ENCODE measurements at regions not wholly inside any gene's neighbourhood (a gene's known extent, or its start where the extent isn't known, plus 50 kb on each side); places are given as distances from the start of the nearest gene placed in this dataset.

GRCh38 chr9:115169003-115169402 lies 51.0 kb upstream of the TNC start:
- DNase-seq (ENCODE audit: low read depth) = no peak

DNA sequence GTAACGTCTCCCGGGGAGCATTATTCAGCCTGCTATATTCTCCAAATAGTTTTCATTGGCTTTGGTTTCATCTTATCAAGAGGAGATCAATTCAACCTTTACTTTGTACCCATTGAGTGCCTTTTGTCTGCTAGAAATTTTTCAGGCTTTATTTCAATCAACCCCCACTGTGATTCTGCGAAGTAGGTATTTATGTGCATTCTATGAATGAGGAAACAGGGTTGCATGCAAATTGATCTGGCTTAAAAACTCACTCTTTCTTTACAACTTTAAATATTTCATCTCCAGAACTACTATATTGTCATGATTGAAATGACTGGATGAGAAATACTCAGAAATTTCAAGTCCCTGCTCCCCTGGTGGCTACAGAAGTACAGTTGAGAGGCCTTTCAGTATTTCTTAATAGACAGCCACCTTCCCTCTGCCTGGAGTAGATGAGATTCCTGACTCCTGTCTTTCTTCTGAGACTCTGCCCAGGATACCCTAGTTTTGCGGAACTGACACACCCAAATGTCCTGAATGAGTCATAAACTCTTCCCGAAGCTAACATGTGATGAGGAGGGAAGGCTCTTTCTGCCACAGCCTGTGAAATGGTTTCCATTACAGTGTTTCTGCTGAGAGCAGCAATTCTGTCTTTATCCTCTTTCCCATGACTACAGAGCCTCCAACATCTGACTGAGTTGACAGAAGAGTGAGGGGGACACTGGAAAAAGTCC lies 52.6 kb upstream of the TNC start:
- DNase-seq (ENCODE audit: low read depth) = peak; percentile 91

GRCh38 chr9:115171921-115172388 lies 54.0 kb upstream of the TNC start:
- no peak for DNase-seq (ENCODE audit: low read depth)

DNA sequence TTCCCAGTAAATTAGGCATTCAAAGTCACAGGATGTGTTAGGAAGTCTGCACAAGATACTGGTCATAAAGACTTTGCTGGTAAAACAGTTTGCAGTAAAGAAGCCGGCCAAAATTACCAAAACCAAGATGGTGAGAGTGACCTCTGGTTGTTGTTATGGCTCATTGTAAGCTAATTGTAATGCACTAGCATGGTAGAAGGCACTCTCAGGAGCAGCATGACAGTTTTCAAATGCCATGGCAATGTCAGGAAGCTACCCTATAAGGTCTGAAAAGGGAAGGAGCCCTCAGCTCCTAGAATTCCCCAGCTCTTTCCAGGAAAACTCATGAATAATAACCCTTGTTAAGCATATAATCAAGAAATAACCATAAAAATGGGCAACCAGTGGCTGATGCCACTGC lies 64.3 kb upstream of the TNC start:
- DNase-seq (ENCODE audit: low read depth) = peak; percentile 39

- no peak for DNase-seq (ENCODE audit: low read depth)
Measured at GRCh38 chr9:115183436-115183835, 65.5 kb upstream of the TNC start.

- no peak for DNase-seq (ENCODE audit: low read depth)
Measured at GRCh38 chr9:115189686-115190085, 71.7 kb upstream of the TNC start.

DNA sequence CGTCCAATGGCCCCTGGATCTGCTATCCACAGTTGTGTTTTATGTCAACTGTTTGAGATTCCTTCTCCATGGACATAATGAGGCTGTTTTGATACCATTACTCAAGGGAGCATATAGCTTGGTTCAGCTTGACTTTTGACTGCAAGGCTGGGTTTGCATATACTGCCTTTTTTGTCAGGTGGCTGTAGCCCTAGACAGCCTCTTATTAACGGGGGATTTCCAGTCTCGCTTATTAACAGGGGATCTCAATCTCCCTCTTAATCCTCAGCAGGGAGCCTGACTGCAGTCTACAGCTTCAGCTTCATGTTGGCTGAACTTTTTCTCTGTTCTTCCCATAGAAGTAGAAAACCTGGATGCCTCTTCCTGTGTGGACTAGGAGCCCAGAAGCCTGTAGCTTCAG lies 73.7 kb upstream of the TNC start:
- DNase-seq (ENCODE audit: low read depth) = no peak

DNA sequence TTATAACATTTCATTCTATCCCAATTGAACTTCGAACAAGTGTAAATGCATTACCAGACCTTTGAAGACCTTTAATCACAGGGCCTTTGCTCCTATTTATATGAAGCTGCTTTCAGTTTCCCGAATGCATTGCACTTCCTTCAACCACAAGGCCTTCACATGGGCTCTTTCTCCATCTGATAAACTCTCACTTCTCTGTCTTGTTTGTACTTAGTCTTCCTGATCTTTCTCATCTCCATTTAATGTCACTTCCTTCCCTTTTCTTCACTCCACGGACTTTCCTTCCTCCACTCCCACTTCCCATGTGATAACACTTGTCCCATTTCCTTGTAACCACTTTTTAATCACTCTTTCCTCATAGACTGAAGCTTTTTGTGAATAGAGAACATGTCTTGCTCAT lies 74.3 kb upstream of the TNC start:
- no peak for DNase-seq (ENCODE audit: low read depth)

DNA sequence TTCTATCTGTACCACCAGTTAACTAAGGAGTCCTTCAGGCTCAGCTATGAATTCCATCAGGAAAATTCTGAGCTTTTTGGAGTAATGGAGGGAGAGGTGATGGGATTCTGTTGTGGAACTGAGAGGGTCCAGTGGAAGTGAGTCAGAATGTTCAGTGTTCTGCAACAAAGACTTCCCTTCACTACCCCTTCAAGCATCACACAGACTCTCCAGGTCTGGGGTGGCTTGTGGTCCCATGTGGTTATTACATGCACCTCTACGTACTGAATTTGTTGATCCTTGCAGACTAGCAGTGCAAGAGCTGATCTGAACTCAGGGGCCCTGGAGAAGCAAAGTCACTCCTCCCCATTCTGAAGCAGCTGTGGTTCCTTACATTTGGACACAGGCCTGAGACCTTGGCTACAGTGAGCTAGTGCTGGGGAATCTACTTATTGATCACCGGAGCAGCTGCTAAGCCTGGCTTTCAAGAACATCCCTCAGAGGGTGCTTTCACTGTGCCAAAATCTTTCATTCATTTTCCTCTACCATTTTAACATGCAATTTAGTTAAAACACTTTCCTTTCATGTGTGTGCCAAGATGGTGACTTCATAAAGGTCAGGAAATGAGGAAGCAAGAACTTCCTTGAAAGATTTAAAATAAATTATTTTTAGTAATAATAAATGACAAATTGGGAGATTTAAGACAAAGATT lies 75.0 kb upstream of the TNC start:
- DNase-seq (ENCODE audit: low read depth) = no peak

- no peak for DNase-seq (ENCODE audit: low read depth)
Measured at GRCh38 chr9:115193777-115194176, 75.8 kb upstream of the TNC start.

DNA sequence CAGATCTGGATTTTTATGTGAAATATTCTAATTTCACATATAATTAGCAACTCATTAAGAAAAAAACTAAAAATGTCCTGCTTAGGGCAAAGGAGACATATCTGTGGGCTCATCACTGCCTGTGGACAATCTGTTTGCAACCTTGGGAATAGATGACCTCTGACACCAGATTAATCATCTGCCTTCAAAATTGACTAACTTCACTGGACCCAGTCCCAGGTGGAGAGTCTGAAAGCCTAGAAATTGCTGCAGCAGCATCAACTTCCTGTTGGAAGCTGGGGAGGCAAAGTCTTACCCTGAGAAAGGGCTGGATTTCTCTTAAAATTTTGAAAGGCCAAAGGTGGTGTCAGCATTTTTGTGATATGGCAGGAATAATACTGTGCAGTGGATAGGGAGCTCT lies 76.3 kb upstream of the TNC start:
- DNase-seq (ENCODE audit: low read depth) = peak; percentile 62

- DNase-seq (ENCODE audit: low read depth) = no peak
Measured at GRCh38 chr9:115195912-115196311, 78.0 kb upstream of the TNC start.

GRCh38 chr9:115196919-115197318 lies 79.0 kb upstream of the TNC start:
- no peak for DNase-seq (ENCODE audit: low read depth)

- peak; percentile 85 for DNase-seq (ENCODE audit: low read depth)
Measured at GRCh38 chr9:115198001-115198400, 80.0 kb upstream of the TNC start.

DNA sequence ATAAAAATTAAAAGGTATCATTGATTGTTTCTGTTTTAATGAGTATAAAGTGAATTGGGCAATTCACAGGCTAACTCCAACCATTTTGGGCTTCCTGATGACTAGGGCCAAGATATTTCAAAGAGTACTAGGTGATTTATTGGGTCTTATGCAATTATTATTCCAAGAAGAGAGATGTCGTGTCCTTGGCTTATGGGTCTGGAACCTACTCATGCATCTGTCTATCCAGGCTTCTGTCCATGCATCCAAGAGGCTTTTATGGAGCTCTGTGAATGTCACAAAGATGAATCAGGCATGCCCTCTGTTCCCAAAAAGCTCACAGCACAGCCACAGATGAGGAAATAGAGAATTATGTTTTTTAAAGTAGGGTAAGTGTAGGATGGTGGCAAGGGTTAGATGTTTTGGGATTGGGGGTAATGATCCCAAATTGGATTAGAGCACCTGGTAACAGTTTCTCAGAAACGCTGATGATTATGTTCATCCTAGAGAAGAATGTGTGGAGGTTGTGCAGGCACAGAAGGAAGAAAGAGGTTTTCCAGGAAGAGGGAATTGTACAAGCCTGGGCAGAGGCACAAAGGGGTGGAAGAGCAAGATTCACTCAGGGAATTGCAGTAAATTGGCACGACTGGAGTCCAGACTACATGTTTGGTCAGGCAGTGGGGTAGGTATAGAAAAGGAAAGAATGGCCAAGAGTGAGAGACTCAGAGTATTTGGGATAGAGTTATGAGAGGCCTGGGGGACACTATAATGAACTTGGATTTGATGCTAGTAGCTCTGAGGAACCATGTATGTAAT lies 83.0 kb upstream of the TNC start:
- peak; percentile 35 for DNase-seq (ENCODE audit: low read depth)

DNA sequence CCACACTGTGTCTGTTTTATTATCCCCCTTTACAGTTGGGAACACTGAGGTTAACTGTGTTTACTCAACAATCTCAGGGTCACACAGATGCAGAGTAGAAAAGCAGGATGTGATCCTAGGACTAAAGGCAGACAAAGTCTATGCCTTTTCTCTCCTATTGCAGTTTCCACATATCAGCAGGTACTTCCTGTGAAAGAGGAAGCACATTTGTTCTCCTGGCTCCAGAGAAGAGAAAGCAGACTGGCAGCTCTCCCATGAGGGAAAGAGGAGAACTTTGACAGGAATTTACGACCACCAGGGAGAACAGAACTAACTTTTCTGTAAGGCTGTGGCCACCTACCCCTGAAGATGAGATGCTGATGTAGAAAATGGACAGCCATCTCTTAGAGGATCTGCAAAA lies 84.2 kb upstream of the TNC start:
- no peak for DNase-seq (ENCODE audit: low read depth)

DNA sequence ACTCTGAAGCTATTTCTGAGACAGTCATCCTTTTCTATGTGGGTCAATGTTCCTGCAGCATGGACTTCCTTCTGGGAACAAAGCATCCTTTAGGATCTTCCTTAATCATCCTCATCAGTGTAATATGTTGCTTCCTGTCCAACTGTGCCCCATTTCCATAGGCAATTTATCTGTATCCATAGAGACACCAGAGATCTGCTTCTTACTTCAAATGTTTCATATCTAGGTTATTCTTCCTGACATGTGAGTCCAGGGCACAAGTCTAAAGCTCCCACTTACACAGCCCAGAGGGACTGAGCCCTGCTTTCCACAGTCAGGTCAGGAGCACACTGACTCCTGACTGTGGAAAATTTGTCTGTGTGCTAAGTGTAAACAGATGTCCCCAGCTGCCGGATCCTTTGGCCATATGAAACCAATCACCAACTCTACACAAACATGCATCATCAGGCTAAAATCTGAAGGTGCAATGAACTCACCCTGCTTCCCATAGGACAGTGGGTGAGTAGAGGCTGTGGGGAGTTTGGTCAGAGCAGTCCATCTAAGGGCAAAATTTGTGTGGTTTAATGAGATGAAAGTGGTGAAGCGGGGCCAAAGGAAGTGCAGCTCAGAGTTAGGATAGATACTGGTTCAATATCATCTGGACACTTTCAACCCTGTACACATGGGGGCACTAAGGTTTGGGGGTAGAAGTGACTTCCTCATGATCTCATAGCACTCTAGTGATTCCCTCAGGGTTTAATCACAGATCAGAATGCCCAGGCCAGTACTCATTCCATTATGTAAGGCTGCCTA lies 85.2 kb upstream of the TNC start:
- peak; percentile 99 for DNase-seq (ENCODE audit: low read depth)

- DNase-seq (ENCODE audit: low read depth) = peak; percentile 94
Measured at GRCh38 chr9:115204904-115205453, 87.0 kb upstream of the TNC start.

DNA sequence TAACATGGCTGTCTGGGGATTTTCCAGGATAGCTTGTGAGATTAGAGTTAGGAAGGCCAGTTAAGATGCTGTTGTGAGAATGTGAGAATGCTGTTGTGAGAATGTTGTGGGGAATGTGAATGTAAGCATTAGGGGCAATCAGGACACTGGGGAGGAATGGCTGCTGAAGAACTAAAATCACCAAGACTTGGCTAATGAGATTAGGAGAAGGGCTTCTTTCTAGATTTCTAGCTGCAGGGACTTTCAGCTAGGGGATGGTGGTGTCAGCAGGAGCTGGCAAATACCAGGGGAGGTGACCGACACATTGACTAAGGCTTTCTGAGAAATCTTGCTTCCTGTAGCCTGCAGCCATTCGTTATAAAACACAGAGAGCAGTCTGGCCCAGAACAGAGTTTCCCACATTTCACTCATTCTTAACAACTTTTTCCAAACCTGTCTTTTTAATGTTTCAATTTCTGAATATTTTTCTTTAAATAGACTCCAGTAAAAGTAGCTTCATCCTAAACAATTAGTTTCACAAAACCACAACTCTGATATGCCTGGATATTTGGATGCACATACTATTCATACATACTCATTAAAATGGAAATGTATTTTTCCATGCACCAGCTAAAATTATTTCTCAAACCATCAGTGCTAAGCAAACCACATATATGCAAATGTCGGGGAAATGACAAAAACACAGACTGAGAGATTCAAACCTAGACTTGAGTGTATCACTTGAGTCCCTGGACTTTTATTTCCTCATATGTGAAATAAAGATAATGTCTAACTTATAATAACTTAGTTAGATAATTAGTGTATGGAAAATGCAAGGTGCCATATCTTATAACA lies 89.3 kb upstream of the TNC start:
- peak; percentile 86 for DNase-seq (ENCODE audit: low read depth)

DNA sequence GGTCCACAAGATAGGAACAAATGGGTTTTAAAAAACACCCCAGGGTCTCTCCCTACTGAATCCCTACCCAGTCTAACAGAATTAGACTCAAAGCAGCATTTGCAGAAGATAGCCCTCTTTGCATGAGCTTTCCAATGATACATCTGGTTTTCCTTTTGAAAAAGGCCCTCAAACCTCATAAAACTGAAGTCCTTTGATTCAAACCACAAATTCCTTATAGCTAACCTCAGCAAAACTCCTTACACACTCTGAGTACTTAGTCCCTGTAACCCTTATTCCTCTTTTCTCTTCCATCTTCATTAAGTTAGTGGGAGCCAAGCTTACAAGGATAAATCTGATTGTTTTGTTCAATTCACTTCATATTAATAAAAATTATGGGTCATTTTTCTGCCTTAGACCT lies 90.5 kb upstream of the TNC start:
- peak; percentile 85 for DNase-seq (ENCODE audit: low read depth)

Measured in RPMI7951 (cell line).